HCT116 (cell line): ENCODE measurements at regions not wholly inside any gene's neighbourhood (a gene's known extent, or its start where the extent isn't known, plus 50 kb on each side); places are given as distances from the start of the nearest gene placed in this dataset.

ENCODE experiments used
- ATAC-seq: fragments of 200-7000 bp; cut with Tn5 transposase; 2 replicates; pipeline ENCODE4 v1.9.1; 2020; ENCODE audit warnings: mild to moderate bottlenecking, moderate library complexity
- BruUV-seq: library from RNA; stranded (reverse); fragments of 400-500 nt; replicated peaks from 2 replicates; lab custom pipeline; 2021; lab: Mats Ljungman, UMichigan
- CTCF ChIA-PET: fragments of 300-600 bp; sonication (Branson Sonifier 250); formaldehyde crosslinking; loops from one replicate; lab custom pipeline; 2021; ENCODE audit warnings: antibody characterized with exemption; lab: Charles Lee
- POLR2A ChIA-PET: fragments of 300-600, 350-600 bp; sonication (Branson Sonifier 250); formaldehyde crosslinking; loops from one replicate; lab custom pipeline; 2021; ENCODE audit warnings: antibody characterized with exemption; lab: Charles Lee
- RAD21 ChIA-PET, 2 experiments: fragments of 300-600 bp; sonication (Branson Sonifier 250); formaldehyde crosslinking; loops; one replicate each; lab custom pipeline; 2023; ENCODE audit warnings: low total read pairs in 2 of 2; ENCODE audit not compliant: uncharacterized antibody in 2 of 2, unreplicated experiment in 2 of 2, low non-redundant PET in 1 of 2; lab: Charles Lee
- DNase-seq: peaks from one replicate; pipeline ENCODE4 v3.0.0-alpha.2; 2010; ENCODE audit warnings: low read depth, low spot score
- H2AFZ ChIP-seq: fragments of 200-600 bp; shearing (Covaris generic), sonication (generic); 2 replicates; pipeline ENCODE4 v1.6.1; 2017; ENCODE audit warnings: low read depth, mixed run types, mixed read lengths, antibody characterized with exemption, low read length; ENCODE audit not compliant: poor library complexity, severe bottlenecking
- H3K27ac ChIP-seq: 2 replicates; pipeline ENCODE4 v1.5.1; 2012; ENCODE audit warnings: low read depth, low read length
- H3K27me3 ChIP-seq: fragments of 200-600 bp; sonication (generic); 2 replicates; pipeline ENCODE4 v1.6.1; 2016; ENCODE audit warnings: mixed run types, low read length, mixed read lengths; ENCODE audit not compliant: insufficient read depth
- H3K36me3 ChIP-seq, 2 experiments: fragments of 200-500 bp in 1 of 2; fragments of 200-600 bp in 1 of 2; sonication (Bioruptor generic) in 1 of 2; sonication (generic) in 1 of 2; 2 replicates each; pipeline versions ENCODE4 v1.5.1 to v1.6.1; 2014 to 2016; ENCODE audit warnings: low read length in 2 of 2, inconsistent platforms in 1 of 2, mixed read lengths in 1 of 2, mixed run types in 1 of 2; ENCODE audit not compliant: insufficient read depth in 2 of 2, control insufficient read depth in 1 of 2
- H3K4me1 ChIP-seq, 2 experiments: fragments of 200-600 bp in 1 of 2; sonication (generic) in 1 of 2; 2 replicates each; pipeline versions ENCODE4 v1.5.1 to v1.6.1; 2012 to 2017; ENCODE audit warnings: low read length in 2 of 2, inconsistent platforms in 1 of 2, mild to moderate bottlenecking in 1 of 2, mixed read lengths in 1 of 2, mixed run types in 1 of 2, moderate library complexity in 1 of 2; ENCODE audit not compliant: insufficient read depth in 2 of 2, control insufficient read depth in 1 of 2
- H3K4me2 ChIP-seq: fragments of 200-600 bp; sonication (generic); 2 replicates; pipeline ENCODE4 v1.6.1; 2017; ENCODE audit warnings: mixed run types, low read length, mixed read lengths
- H3K4me3 ChIP-seq, 2 experiments: fragments of 200-600 bp in 1 of 2; sonication (generic) in 1 of 2; replicated peaks in 1 of 2; 2 replicates each; pipeline ENCODE4 v1.5.1; 2011 to 2016; ENCODE audit warnings: low read length in 2 of 2, control low read depth in 1 of 2, low read depth in 1 of 2, mild to moderate bottlenecking in 1 of 2, mixed read lengths in 1 of 2, mixed run types in 1 of 2
- H3K79me2 ChIP-seq: fragments of 200-600 bp; sonication (generic); 2 replicates; pipeline ENCODE4 v1.6.1; 2017; ENCODE audit warnings: mild to moderate bottlenecking, mixed run types, low read length, moderate library complexity, mixed read lengths; ENCODE audit not compliant: insufficient read depth
- H3K9ac ChIP-seq: fragments of 200-600 bp; sonication (generic); 2 replicates; pipeline ENCODE4 v1.6.1; 2016; ENCODE audit warnings: low read length, mixed read lengths
- H3K9me2 ChIP-seq: fragments of 200-600 bp; sonication (generic), shearing (Covaris generic); 2 replicates; pipeline ENCODE4 v1.6.1; 2017; ENCODE audit warnings: mixed run types, mild to moderate bottlenecking, moderate library complexity; ENCODE audit not compliant: insufficient read depth
- H3K9me3 ChIP-seq, 2 experiments: fragments of 200-500 bp in 1 of 2; fragments of 200-600 bp in 1 of 2; sonication (Bioruptor generic) in 1 of 2; sonication (generic) in 1 of 2; 2 replicates each; pipeline ENCODE4 v1.6.1; 2014 to 2017; ENCODE audit warnings: low read length in 2 of 2, mixed read lengths in 2 of 2, inconsistent platforms in 1 of 2, low read depth in 1 of 2, mild to moderate bottlenecking in 1 of 2, mixed run types in 1 of 2, moderate library complexity in 1 of 2; ENCODE audit not compliant: control insufficient read depth in 1 of 2, insufficient read depth in 1 of 2
- H4K20me1 ChIP-seq: fragments of 200-600 bp; sonication (generic), shearing (Covaris generic); 2 replicates; pipeline ENCODE4 v1.6.1; 2017; ENCODE audit warnings: mixed run types, mild to moderate bottlenecking, moderate library complexity; ENCODE audit not compliant: insufficient read depth
- CBX3 ChIP-seq: IDR thresholded peaks from 2 replicates; pipeline ENCODE4 v1.6.1; 2012; ENCODE audit warnings: low read depth
- EGR1 ChIP-seq: IDR thresholded peaks from 2 replicates; pipeline ENCODE4 v1.6.1; 2012; ENCODE audit warnings: low read depth
- EZH2phosphoT487 ChIP-seq: fragments of 200-600 bp; IDR thresholded peaks from 2 replicates; pipeline ENCODE4 v1.6.1; 2018; ENCODE audit warnings: antibody characterized with exemption, borderline replicate concordance
- SP1 ChIP-seq: IDR thresholded peaks from 2 replicates; pipeline ENCODE4 v1.6.1; 2012; ENCODE audit warnings: low read depth
- intact Hi-C: fragments of 100-400 bp; cut with micrococcal nuclease; formaldehyde crosslinking; loops from 2 replicates; pipeline ENCODE4 v1.10.0; 2022

DNA sequence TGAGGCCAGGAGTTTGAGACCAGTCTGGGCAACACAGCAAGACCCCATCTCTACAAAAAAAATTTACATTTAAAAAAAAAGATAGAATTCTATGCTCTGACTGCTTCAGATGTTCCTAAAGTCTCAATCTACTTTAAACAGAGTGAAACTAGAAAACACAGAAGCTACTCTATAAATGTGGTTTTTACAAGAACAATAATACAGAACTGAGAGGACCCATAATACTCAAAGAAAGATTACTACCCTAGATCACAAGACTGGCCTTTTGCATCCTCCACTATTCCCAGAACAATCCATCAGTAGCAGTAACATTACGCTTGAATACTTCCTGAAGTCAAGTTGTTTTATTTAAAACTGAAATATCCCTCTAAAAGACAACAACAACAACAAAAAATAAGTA is 119.4 kb downstream of the ZFAND4 start:
- no peak overlapping the region for H3K4me3 ChIP-seq
- no peaks in the 10 kb centered on the region for H3K9me3 ChIP-seq
- H3K4me2 ChIP-seq = no peak overlapping the region
- H4K20me1 ChIP-seq = no peaks in the 10 kb centered on the region
- H3K27me3 ChIP-seq = no peaks in the 10 kb centered on the region
- H3K9ac ChIP-seq = no peak overlapping the region
- DNase-seq = no peak
- no peaks in the 10 kb centered on the region for H3K9me2 ChIP-seq
- H3K79me2 ChIP-seq = no peaks in the 10 kb centered on the region
- RAD21 ChIA-PET = no interaction called here
- TF ChIP-seq EGR1 (no peak), SP1 (no peak)
- ATAC-seq = no peak
- BruUV-seq = no TSS peak
- no peak overlapping the region for H2AFZ ChIP-seq
- no peaks in the 10 kb centered on the region for H3K36me3 ChIP-seq
- CTCF ChIA-PET = no interaction called here
- no peaks in the 10 kb centered on the region for H3K4me1 ChIP-seq
- no peak overlapping the region for H3K27ac ChIP-seq
- POLR2A ChIA-PET = no interaction called here
- intact Hi-C loops = no loop called here

DNA sequence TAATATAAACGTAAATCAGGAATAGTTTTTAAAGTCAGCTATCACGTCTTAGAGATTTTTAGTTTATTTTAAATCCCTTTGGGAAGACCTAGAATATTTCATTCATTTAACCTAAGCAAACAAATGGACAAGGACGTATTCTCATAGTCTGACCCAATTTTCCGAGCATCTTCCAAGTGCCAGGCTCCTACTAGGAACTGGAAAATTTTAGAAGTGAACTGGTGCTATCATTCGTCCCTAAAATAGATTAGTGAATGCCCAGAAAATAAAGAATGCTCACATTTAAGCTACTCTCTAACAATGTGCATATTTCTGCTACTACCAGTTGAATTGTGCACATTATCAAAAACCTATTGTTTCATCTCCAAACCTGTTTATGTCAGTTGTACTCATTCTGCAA is 120.1 kb downstream of the ZFAND4 start:
- POLR2A ChIA-PET = no interaction called here
- no TSS peak for BruUV-seq
- H4K20me1 ChIP-seq = no peaks in the 10 kb centered on the region
- no peaks in the 10 kb centered on the region for H3K4me1 ChIP-seq
- no peaks in the 10 kb centered on the region for H3K36me3 ChIP-seq
- TF ChIP-seq EZH2phosphoT487 = no peak
- no peak for TF ChIP-seq CBX3
- TF ChIP-seq, all 23 proteins: peak for 0
- RAD21 ChIA-PET = no interaction called here
- Histone ChIP-seq H2AFZ (no peak overlapping the region), H3K27me3 (no peaks in the 10 kb centered on the region), H3K4me2 (no peak overlapping the region), H3K9me3 (no peaks in the 10 kb centered on the region), H3K79me2 (no peaks in the 10 kb centered on the region), H3K9me2 (no peaks in the 10 kb centered on the region), H3K4me3 (no peak overlapping the region), H3K27ac (no peak overlapping the region), H3K9ac (no peak overlapping the region)
- CTCF ChIA-PET = no interaction called here
- DNase-seq (no peak), ATAC-seq (no peak)
- intact Hi-C loops = no loop called here
